OCI-LY7 (cell line): ENCODE measurements at regions not wholly inside any gene's neighbourhood (a gene's known extent, or its start where the extent isn't known, plus 50 kb on each side); places are given as distances from the start of the nearest gene placed in this dataset.

Experiments used
- BruUV-seq: library from RNA; stranded (reverse); fragments of 400-500 nt; replicated peaks from 2 replicates; lab custom pipeline; 2021; lab: Mats Ljungman, UMichigan
- CTCF ChIA-PET: fragments of 300-600 bp; sonication (Branson Sonifier 250); formaldehyde crosslinking; loops from one replicate; lab custom pipeline; 2022; ENCODE audit warnings: antibody characterized with exemption; ENCODE audit not compliant: unreplicated experiment; lab: Charles Lee
- POLR2A ChIA-PET: fragments of 300-600 bp; sonication (Branson Sonifier 250); formaldehyde crosslinking; loops from one replicate; lab custom pipeline; 2022; ENCODE audit warnings: antibody characterized with exemption; lab: Charles Lee
- DNase-seq: peaks from one replicate; pipeline ENCODE4 v3.0.0-alpha.2; 2015; ENCODE audit warnings: low spot score
- H2AFZ ChIP-seq: fragments of 200-600 bp; sonication (generic), shearing (Covaris generic); 2 replicates; pipeline ENCODE4 v1.6.1; 2014; ENCODE audit warnings: mild to moderate bottlenecking, antibody characterized with exemption, low read length, moderate library complexity
- H3K27ac ChIP-seq: fragments of 200-600 bp; sonication (generic); 2 replicates; pipeline ENCODE4 v1.5.1; 2014; ENCODE audit warnings: mixed run types, low read depth, mild to moderate bottlenecking, moderate library complexity, low read length, inconsistent platforms; ENCODE audit not compliant: poor library complexity, severe bottlenecking
- H3K36me3 ChIP-seq: fragments of 200-600 bp; sonication (generic); 2 replicates; pipeline ENCODE4 v1.6.1; 2014; ENCODE audit warnings: mild to moderate bottlenecking, antibody characterized with exemption, low read length, moderate library complexity, mixed read lengths; ENCODE audit not compliant: insufficient read depth
- H3K4me1 ChIP-seq: fragments of 200-600 bp; sonication (generic); 2 replicates; pipeline ENCODE4 v1.5.1; 2014; ENCODE audit warnings: mild to moderate bottlenecking, low read length; ENCODE audit not compliant: insufficient read depth, poor library complexity, severe bottlenecking
- H3K4me2 ChIP-seq: fragments of 200-600 bp; sonication (generic); 2 replicates; pipeline ENCODE4 v1.6.1; 2014; ENCODE audit warnings: mild to moderate bottlenecking, low read length
- H3K4me3 ChIP-seq: fragments of 200-600 bp; sonication (generic); 2 replicates; pipeline ENCODE4 v1.5.1; 2014; ENCODE audit warnings: mild to moderate bottlenecking, low read depth, low read length; ENCODE audit not compliant: poor library complexity, severe bottlenecking
- H3K79me2 ChIP-seq: fragments of 200-600 bp; sonication (generic); 2 replicates; pipeline ENCODE4 v1.6.1; 2016; ENCODE audit warnings: low read depth, mild to moderate bottlenecking, low read length, moderate library complexity, mixed read lengths; ENCODE audit not compliant: insufficient read depth
- H3K9me2 ChIP-seq: fragments of 200-600 bp; sonication (generic); 2 replicates; pipeline ENCODE4 v1.6.1; 2016; ENCODE audit warnings: mild to moderate bottlenecking, low read length, mixed read lengths; ENCODE audit not compliant: insufficient read depth
- H3K9me3 ChIP-seq: fragments of 200-600 bp; sonication (generic); 2 replicates; pipeline ENCODE4 v1.6.1; 2014; ENCODE audit warnings: mild to moderate bottlenecking, mixed run types, low read length, mixed read lengths
- H4K20me1 ChIP-seq: fragments of 200-600 bp; sonication (generic); 2 replicates; pipeline ENCODE4 v1.6.1; 2014; ENCODE audit warnings: mild to moderate bottlenecking, antibody characterized with exemption, low read length, moderate library complexity, mixed read lengths; ENCODE audit not compliant: insufficient read depth
- EZH2phosphoT487 ChIP-seq: fragments of 200-600 bp; sonication (generic); IDR thresholded peaks from 2 replicates; pipeline ENCODE4 v1.6.1; 2018; ENCODE audit warnings: low read depth, borderline replicate concordance, mild to moderate bottlenecking, mixed run types, antibody characterized with exemption, low read length, moderate library complexity, mixed read lengths
- intact Hi-C: fragments of 100-400 bp; cut with micrococcal nuclease; formaldehyde crosslinking; loops from one replicate; pipeline ENCODE4 v1.10.0; 2022; ENCODE audit not compliant: unreplicated experiment
- TF ChIP-seq, protein P1 (sequence below): fragments of 200-600 bp; sonication (generic); conservative IDR thresholded peaks from 2 replicates; pipeline ENCODE4 v1.5.1; 2014; ENCODE audit warnings: mild to moderate bottlenecking, antibody characterized with exemption, low read length, moderate library complexity, mixed read lengths

DNA sequence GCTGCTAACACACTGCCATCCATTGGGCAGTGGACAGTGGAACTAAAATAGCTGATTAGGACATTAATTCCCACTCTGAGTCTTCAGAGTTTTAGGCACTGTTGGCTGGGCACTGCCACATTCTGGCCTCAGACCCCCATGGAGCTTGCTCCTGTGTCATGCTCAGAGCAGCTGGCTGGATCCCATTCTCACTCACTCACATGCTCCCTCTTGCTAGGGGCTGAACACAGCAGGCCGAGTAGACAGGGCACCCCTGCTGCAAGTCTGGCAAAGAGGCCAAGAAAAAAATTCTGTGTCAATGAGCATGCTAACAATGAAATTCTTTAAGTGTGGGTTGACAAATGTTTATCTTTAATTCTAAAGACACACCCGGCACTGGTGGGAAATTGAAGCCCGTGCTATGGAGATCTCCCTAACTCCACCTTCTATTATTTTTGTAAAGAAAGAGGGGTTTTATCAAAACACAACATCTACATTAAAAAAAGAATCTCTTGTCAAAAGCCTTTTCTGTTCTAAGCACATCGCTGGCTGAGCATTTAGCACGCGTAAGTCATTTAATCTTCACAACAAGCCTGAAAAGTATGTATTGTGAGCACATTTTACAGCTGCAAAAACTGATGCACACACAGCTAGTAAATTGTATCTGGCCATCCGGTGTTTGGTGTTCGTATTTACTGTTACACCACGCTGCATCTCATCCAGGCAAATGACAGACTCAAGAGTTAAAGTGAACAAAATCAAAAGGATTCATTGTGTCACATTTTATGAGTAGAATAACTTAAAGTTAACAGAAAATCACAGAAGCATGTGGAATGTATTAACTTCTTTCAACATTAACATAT lies 362.1 kb downstream of the PLOD2 start:
- no peaks in the 10 kb centered on the region for H3K9me2 ChIP-seq
- no peaks in the 10 kb centered on the region for H3K4me1 ChIP-seq
- no peak overlapping the region for H3K4me2 ChIP-seq
- H3K36me3 ChIP-seq, result no peaks in the 10 kb centered on the region
- H3K27ac ChIP-seq, result no peak overlapping the region
- POLR2A ChIA-PET, result interaction anchor here (0.6 kb wide), 1 partner anchor 178 kb away, joined by 3 read pairs; no protein-coding TSS in a partner anchor
- CTCF ChIA-PET, result no interaction called here
- H3K9me3 ChIP-seq, result no peaks in the 10 kb centered on the region
- H3K79me2 ChIP-seq, result no peaks in the 10 kb centered on the region
- intact Hi-C loops, result no loop called here
- no peak for DNase-seq
- no TSS peak for BruUV-seq
- TF ChIP-seq EZH2phosphoT487, result no peak
- TF ChIP-seq, protein P1, sequence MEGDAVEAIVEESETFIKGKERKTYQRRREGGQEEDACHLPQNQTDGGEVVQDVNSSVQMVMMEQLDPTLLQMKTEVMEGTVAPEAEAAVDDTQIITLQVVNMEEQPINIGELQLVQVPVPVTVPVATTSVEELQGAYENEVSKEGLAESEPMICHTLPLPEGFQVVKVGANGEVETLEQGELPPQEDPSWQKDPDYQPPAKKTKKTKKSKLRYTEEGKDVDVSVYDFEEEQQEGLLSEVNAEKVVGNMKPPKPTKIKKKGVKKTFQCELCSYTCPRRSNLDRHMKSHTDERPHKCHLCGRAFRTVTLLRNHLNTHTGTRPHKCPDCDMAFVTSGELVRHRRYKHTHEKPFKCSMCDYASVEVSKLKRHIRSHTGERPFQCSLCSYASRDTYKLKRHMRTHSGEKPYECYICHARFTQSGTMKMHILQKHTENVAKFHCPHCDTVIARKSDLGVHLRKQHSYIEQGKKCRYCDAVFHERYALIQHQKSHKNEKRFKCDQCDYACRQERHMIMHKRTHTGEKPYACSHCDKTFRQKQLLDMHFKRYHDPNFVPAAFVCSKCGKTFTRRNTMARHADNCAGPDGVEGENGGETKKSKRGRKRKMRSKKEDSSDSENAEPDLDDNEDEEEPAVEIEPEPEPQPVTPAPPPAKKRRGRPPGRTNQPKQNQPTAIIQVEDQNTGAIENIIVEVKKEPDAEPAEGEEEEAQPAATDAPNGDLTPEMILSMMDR, result no peak
- H2AFZ ChIP-seq, result no peak overlapping the region
- H3K4me3 ChIP-seq, result no peak overlapping the region
- H4K20me1 ChIP-seq, result no peaks in the 10 kb centered on the region

DNA sequence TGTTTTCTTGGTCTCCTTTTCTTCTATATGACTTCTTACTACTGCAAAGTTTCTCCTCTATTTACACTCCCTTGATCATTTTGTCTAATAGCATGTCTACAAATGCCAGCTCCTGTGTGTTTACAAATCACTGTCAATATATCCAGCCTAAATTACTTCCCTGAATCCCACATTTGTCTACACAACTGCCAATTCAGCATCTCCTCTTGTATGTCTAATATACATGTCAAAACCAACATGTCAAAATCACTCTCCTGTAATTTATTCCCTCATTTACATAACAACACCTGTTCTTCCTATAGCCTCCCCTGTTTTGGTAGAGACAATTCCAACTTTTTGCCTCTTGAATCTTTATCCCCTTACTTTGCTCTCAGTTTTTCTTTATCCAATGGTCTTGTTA lies 359.3 kb downstream of the PLOD2 start:
- no peaks in the 10 kb centered on the region for H4K20me1 ChIP-seq
- ChIA-PET POLR2A (no interaction called here), CTCF (no interaction called here)
- H3K4me2 ChIP-seq, result no peak overlapping the region
- TF ChIP-seq EZH2phosphoT487, result no peak
- TF ChIP-seq, protein P1, result no peak
- H3K9me2 ChIP-seq, result no peaks in the 10 kb centered on the region
- H3K9me3 ChIP-seq, result no peaks in the 10 kb centered on the region
- H3K27ac ChIP-seq, result no peak overlapping the region
- no peak overlapping the region for H3K4me3 ChIP-seq
- no peaks in the 10 kb centered on the region for H3K79me2 ChIP-seq
- H3K36me3 ChIP-seq, result no peaks in the 10 kb centered on the region
- DNase-seq, result no peak
- H2AFZ ChIP-seq, result no peak overlapping the region
- H3K4me1 ChIP-seq, result no peaks in the 10 kb centered on the region
- intact Hi-C loops, result no loop called here
- no TSS peak for BruUV-seq

DNA sequence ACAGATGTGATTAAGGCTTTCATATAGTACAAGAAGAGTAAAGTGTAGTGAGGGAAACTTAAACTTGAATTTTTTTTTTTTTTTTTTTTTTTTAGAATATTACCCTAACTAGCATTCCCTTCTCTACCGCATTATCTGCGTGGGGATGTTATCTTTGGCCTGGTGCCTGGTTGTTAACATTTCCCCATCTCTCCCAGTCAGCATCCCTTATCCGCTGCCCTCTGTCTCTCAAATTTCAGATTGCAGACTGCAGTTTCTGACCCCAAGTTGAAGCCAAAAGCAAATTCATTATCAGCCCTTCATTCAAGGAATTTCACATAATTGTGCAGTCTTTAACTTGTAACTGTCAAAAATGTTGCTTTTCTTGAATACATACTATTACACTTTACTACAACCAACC lies 353.0 kb downstream of the PLOD2 start:
- no peaks in the 10 kb centered on the region for H4K20me1 ChIP-seq
- no TSS peak for BruUV-seq
- no peaks in the 10 kb centered on the region for H3K4me1 ChIP-seq
- H3K9me2 ChIP-seq, result no peaks in the 10 kb centered on the region
- no peak overlapping the region for H3K4me3 ChIP-seq
- TF ChIP-seq, protein P1, result peak; percentile 46
- TF ChIP-seq EZH2phosphoT487, result no peak
- no peak overlapping the region for H2AFZ ChIP-seq
- no peak overlapping the region for H3K4me2 ChIP-seq
- H3K27ac ChIP-seq, result no peak overlapping the region
- H3K36me3 ChIP-seq, result no peaks in the 10 kb centered on the region
- DNase-seq, result peak; percentile 0
- no peaks in the 10 kb centered on the region for H3K79me2 ChIP-seq
- H3K9me3 ChIP-seq, result no peaks in the 10 kb centered on the region
- CTCF ChIA-PET, result no interaction called here
- intact Hi-C loops, result no loop called here
- POLR2A ChIA-PET, result no interaction called here
